ENCODE measurements at regions not wholly inside any gene's neighbourhood (a gene's known extent, or its start where the extent isn't known, plus 50 kb on each side); places are given as distances from the start of the nearest gene placed in this dataset.
"Not testable (repeated sequence)": the region's sequence is repeated elsewhere in the genome, so short reads cannot be mapped to it uniquely, and the experiment has no call there.

GRCh38 chr12:131540138-131540623 is 170.7 kb upstream of the SFSWAP start:
- TF ChIP-seq, protein P1, sequence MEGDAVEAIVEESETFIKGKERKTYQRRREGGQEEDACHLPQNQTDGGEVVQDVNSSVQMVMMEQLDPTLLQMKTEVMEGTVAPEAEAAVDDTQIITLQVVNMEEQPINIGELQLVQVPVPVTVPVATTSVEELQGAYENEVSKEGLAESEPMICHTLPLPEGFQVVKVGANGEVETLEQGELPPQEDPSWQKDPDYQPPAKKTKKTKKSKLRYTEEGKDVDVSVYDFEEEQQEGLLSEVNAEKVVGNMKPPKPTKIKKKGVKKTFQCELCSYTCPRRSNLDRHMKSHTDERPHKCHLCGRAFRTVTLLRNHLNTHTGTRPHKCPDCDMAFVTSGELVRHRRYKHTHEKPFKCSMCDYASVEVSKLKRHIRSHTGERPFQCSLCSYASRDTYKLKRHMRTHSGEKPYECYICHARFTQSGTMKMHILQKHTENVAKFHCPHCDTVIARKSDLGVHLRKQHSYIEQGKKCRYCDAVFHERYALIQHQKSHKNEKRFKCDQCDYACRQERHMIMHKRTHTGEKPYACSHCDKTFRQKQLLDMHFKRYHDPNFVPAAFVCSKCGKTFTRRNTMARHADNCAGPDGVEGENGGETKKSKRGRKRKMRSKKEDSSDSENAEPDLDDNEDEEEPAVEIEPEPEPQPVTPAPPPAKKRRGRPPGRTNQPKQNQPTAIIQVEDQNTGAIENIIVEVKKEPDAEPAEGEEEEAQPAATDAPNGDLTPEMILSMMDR (IDR thresholded peaks at IDR 0.05): no peak
- TF ChIP-seq POLR2A (IDR thresholded peaks at IDR 0.05): no peak

DNA sequence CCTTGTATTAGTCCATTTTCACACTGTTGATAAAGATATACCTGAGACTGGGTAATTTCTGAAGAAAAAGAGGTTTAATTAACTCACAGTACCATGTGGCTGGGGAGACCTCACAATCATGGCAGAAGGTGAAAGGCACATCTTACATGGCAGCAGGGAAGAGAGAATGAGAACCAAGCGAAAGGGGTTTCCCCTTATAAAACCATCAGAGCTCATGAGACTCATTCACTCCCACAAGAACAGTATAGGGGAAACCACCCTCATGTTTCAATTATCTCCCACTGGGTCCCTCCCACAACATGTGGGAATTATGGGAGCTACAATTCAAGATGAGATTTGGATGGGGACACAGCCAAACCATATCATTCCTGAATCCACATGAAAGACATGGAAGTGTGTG is 169.4 kb upstream of the SFSWAP start:
- H3K9me3 ChIP-seq (replicated peaks in 1 of 3); H3K36me3 ChIP-seq (replicated peaks in 1 of 2); H3K27me3 ChIP-seq; H3K4me3 ChIP-seq; H3K27ac ChIP-seq; H3K4me1 ChIP-seq (replicated peaks in 1 of 2); DNase-seq; intact Hi-C loops (cut with DNase I): not testable (repeated sequence)
- WGBS, 4 donors: 63 to 100% (median 89%) methylated on average over 1 of the region's 1 CpG

More at GRCh38 chr12:131540138-131540623, 170.7 kb upstream of the SFSWAP start:
- Histone ChIP-seq H3K36me3 (replicated peaks in 1 of 2) (no peaks in the 10 kb centered on the region), H3K27ac (no peak overlapping the region), H3K4me1 (replicated peaks in 1 of 2) (no peaks in the 10 kb centered on the region), H3K4me3 (no peak overlapping the region), H3K9me3 (replicated peaks in 1 of 3) (no peaks in the 10 kb centered on the region), H3K27me3 (no peaks in the 10 kb centered on the region)
- no peak for DNase-seq
- intact Hi-C loops (cut with DNase I): no loop called here
- 90 to 95% (median 94%) methylated on average over 4 of the region's 4 CpGs for WGBS, 4 donors

DNA sequence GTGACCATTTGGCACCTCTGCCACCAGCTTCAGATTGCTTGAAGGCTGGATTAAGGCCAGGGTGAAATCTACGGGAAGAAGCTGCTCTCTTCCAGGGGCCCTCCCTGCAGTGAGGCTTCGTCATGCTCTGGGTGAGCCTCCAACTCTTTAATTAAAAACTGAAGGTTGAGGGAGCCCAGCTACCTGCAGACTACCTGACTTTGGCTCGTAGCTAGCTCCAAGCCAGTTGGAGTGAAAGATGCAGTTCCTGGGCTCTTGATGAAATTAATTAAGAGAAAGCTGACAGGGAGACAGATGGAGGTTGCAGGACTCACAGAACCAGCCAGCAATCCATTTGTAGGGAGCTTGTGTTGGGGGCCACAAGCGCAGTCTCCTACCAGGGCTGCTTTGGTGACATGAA is 168.5 kb upstream of the SFSWAP start:
- no peak for DNase-seq
- Histone ChIP-seq H3K4me1 (replicated peaks in 1 of 2) (no peaks in the 10 kb centered on the region), H3K36me3 (replicated peaks in 1 of 2) (no peaks in the 10 kb centered on the region), H3K4me3 (no peak overlapping the region), H3K27ac (no peak overlapping the region), H3K9me3 (replicated peaks in 1 of 3) (no peaks in the 10 kb centered on the region), H3K27me3 (no peaks in the 10 kb centered on the region)
- TF ChIP-seq, protein P1 (IDR thresholded peaks at IDR 0.05): no peak
- no peak for TF ChIP-seq POLR2A (IDR thresholded peaks at IDR 0.05)
- 66 to 80% (median 68%) methylated on average over 3 to 4 of the region's 4 CpGs for WGBS, 4 donors
- intact Hi-C loops (cut with DNase I): no loop called here

- no peak overlapping the region for H3K27ac ChIP-seq
- intact Hi-C loops (cut with DNase I): no loop called here
- no peak for DNase-seq
- H3K36me3 ChIP-seq (replicated peaks in 1 of 2): no peaks in the 10 kb centered on the region
- no peak overlapping the region for H3K4me3 ChIP-seq
- no peaks in the 10 kb centered on the region for H3K27me3 ChIP-seq
- no peaks in the 10 kb centered on the region for H3K9me3 ChIP-seq (replicated peaks in 1 of 3)
- no peak for TF ChIP-seq POLR2A (IDR thresholded peaks at IDR 0.05)
- TF ChIP-seq, protein P1 (IDR thresholded peaks at IDR 0.05): no peak
- H3K4me1 ChIP-seq (replicated peaks in 1 of 2): no peaks in the 10 kb centered on the region
- 65 to 87% (median 70%) methylated on average over 4 to 5 of the region's 5 CpGs; no CpG with 5 or more reads in 1 of the 4 donors for WGBS, 4 donors
These were observed 167.8 kb upstream of the SFSWAP start for GRCh38 chr12:131543040-131543439.

DNA sequence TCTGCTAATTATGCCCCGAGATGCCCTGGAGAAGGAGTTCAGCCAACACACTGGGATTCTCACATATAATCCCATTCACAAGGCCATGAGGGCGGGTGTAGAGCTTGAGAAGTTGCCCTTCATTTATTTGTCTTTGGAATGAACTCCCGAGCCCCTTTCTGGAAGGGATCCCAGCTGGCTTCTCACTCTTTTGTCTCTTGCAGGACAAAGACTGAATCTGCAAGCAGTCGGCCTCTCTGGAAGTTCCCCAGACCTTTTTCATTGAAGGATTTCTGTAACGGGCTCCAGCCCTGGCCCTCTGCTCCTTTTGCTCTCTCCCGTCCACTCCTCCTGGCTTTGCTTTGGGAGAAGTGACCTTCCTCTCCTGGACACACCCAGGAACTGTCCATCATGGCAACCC is 163.3 kb upstream of the SFSWAP start:
- 53 to 59% (median 55%) methylated on average over 6 of the region's 6 CpGs for WGBS, 4 donors
- no peak for DNase-seq
- H3K4me1 ChIP-seq (replicated peaks in 1 of 2): no peaks in the 10 kb centered on the region
- H3K36me3 ChIP-seq (replicated peaks in 1 of 2): no peaks in the 10 kb centered on the region
- H3K27ac ChIP-seq: no peak overlapping the region
- H3K4me3 ChIP-seq: no peak overlapping the region
- H3K9me3 ChIP-seq (replicated peaks in 1 of 3): no peaks in the 10 kb centered on the region
- intact Hi-C loops (cut with DNase I): no loop called here
- TF ChIP-seq, protein P1 (IDR thresholded peaks at IDR 0.05): no peak
- no peak for TF ChIP-seq POLR2A (IDR thresholded peaks at IDR 0.05)
- no peaks in the 10 kb centered on the region for H3K27me3 ChIP-seq

Data from adrenal gland (tissue), 9 donors.